ENCODE measurements at regions not wholly inside any gene's neighbourhood (a gene's known extent, or its start where the extent isn't known, plus 50 kb on each side); places are given as distances from the start of the nearest gene placed in this dataset.
A peak's percentile ranks its signal among the peaks of the same experiment; 100 is the strongest.

GRCh38 chr7:42690794-42691639 is 220.9 kb downstream of the C7orf25 start:
- Histone ChIP-seq H3K27me3 (ENCODE audit: control insufficient read depth in 5 of 5, insufficient read depth in 4 of 5, low read length in 5 of 5) (peaks cover 0 to 15% (median 3%) of the 10 kb centered on the region in 5 donors), H3K9me3 (ENCODE audit: control insufficient read depth in 5 of 5, low read length in 5 of 5) (peaks cover 0 to 4% (median 0%) of the 10 kb centered on the region in 5 donors), H3K9ac (ENCODE audit: low read length in 5 of 5) (no peak overlapping the region), H3K4me3 (ENCODE audit: low read depth in 1 of 5, low read length in 5 of 5) (no peak overlapping the region), H3K36me3 (ENCODE audit: control insufficient read depth in 5 of 5, insufficient read depth in 5 of 5, low read length in 5 of 5) (no peaks in the 10 kb centered on the region), H3K4me1 (ENCODE audit: control insufficient read depth in 5 of 5, insufficient read depth in 5 of 5, low read length in 5 of 5) (peaks cover 0 to 17% (median 9%) of the 10 kb centered on the region in 5 donors), H3K27ac (ENCODE audit: low read depth, low read length) (no peak overlapping the region)

DNA sequence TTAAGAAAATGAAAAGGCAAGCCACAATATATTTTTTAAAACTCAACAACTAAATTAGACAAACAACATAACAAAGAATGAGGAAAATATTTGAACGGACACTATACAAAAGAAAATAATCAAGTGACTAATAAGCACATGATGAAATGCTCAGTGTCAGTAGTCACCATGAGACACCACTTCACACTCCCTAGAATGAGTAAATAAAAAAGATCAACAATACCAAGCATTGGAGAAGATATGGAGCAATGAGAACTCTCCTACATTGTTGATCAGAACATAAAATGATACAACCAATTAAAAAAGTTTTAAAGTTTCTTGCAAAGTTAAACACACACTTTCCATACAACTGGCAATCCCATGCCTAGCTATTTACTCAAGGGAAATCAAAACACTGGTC is 222.2 kb downstream of the C7orf25 start:
- Histone ChIP-seq H3K27me3 (ENCODE audit: control insufficient read depth in 5 of 5, insufficient read depth in 4 of 5, low read length in 5 of 5) (peaks cover 0 to 17% (median 3%) of the 10 kb centered on the region in 5 donors), H3K36me3 (ENCODE audit: control insufficient read depth in 5 of 5, insufficient read depth in 5 of 5, low read length in 5 of 5) (no peaks in the 10 kb centered on the region), H3K4me3 (ENCODE audit: low read depth in 1 of 5, low read length in 5 of 5) (no peak overlapping the region), H3K27ac (ENCODE audit: low read depth, low read length) (no peak overlapping the region), H3K9ac (ENCODE audit: low read length in 5 of 5) (no peak overlapping the region), H3K9me3 (ENCODE audit: control insufficient read depth in 5 of 5, low read length in 5 of 5) (peaks cover 0 to 4% (median 0%) of the 10 kb centered on the region in 5 donors), H3K4me1 (ENCODE audit: control insufficient read depth in 5 of 5, insufficient read depth in 5 of 5, low read length in 5 of 5) (peaks cover 0 to 15% (median 9%) of the 10 kb centered on the region in 5 donors)

DNA sequence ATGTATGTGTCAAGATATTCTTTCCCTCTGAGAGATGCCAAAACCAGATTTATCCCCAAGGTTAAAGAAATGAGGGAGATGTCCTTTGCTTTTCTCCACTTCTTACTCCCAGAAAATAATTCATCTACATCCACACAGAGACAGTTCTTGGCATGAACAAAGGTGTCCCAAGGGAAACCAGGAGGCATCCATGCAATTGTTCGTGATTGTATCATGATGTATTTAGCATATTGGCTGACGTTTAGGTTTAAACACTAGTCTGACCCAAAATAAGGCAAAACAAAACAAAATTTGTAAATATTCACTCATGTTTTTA is 223.9 kb downstream of the C7orf25 start:
- H3K27ac ChIP-seq (ENCODE audit: low read depth, low read length) = no peak overlapping the region
- no peak overlapping the region for H3K9ac ChIP-seq (ENCODE audit: low read length in 5 of 5)
- H3K4me1 ChIP-seq (ENCODE audit: control insufficient read depth in 5 of 5, insufficient read depth in 5 of 5, low read length in 5 of 5) = peaks cover 0 to 15% (median 5%) of the 10 kb centered on the region in 5 donors
- no peaks in the 10 kb centered on the region for H3K36me3 ChIP-seq (ENCODE audit: control insufficient read depth in 5 of 5, insufficient read depth in 5 of 5, low read length in 5 of 5)
- peaks cover 0 to 6% (median 0%) of the 10 kb centered on the region in 5 donors for H3K27me3 ChIP-seq (ENCODE audit: control insufficient read depth in 5 of 5, insufficient read depth in 4 of 5, low read length in 5 of 5)
- no peak overlapping the region for H3K4me3 ChIP-seq (ENCODE audit: low read depth in 1 of 5, low read length in 5 of 5)
- H3K9me3 ChIP-seq (ENCODE audit: control insufficient read depth in 5 of 5, low read length in 5 of 5) = peaks cover 0 to 4% (median 0%) of the 10 kb centered on the region in 5 donors

DNA sequence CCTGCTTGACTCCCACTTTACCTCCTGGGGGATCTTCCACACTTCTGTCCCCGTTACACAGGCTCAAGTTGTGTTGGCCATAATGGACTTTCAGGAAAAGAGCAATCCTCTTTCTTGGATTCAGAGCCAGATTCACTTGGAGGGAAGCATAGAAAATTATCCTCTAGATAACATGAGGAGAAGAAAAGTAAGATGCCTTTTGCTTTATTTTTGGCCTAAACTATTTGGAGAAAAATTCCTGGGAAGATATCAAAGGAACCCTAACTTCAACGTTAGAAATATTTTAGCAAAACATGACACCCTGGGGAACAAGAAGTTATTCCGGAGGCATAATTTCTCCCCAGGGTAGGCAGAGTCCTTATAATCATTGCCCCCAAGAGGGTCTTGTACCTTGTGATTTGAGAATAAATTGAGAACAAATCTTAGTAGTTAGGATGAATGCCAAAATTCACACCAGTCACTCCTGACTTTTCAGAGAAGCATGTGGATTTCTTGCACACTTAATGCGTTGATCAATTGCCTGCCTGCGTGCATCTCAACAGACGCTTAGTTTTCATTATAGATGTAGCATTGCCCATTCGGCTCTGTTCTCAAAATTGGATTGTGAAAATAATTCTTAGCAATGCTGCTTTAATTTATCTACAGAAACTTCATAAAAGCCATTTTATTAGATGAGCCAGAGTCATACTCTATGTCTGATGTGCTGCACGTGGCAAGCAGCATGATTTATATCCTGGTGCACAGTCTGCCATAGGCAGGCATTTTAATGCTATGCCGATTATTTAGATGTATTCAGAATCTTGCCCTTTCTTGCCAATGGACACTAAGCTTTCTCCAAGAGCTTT is 224.4 kb downstream of the C7orf25 start:
- H3K9ac ChIP-seq (ENCODE audit: low read length in 5 of 5) = no peak overlapping the region
- peaks cover 0 to 9% (median 3%) of the 10 kb centered on the region in 5 donors for H3K4me1 ChIP-seq (ENCODE audit: control insufficient read depth in 5 of 5, insufficient read depth in 5 of 5, low read length in 5 of 5)
- no peak overlapping the region for H3K27ac ChIP-seq (ENCODE audit: low read depth, low read length)
- H3K36me3 ChIP-seq (ENCODE audit: control insufficient read depth in 5 of 5, insufficient read depth in 5 of 5, low read length in 5 of 5) = no peaks in the 10 kb centered on the region
- peaks cover 0 to 4% (median 0%) of the 10 kb centered on the region in 5 donors for H3K27me3 ChIP-seq (ENCODE audit: control insufficient read depth in 5 of 5, insufficient read depth in 4 of 5, low read length in 5 of 5)
- H3K4me3 ChIP-seq (ENCODE audit: low read depth in 1 of 5, low read length in 5 of 5) = no peak overlapping the region
- peaks cover 0 to 4% (median 0%) of the 10 kb centered on the region in 5 donors for H3K9me3 ChIP-seq (ENCODE audit: control insufficient read depth in 5 of 5, low read length in 5 of 5)

- Histone ChIP-seq H3K27me3 (ENCODE audit: control insufficient read depth in 5 of 5, insufficient read depth in 4 of 5, low read length in 5 of 5) (peaks cover 0 to 4% (median 0%) of the 10 kb centered on the region in 5 donors), H3K4me1 (ENCODE audit: control insufficient read depth in 5 of 5, insufficient read depth in 5 of 5, low read length in 5 of 5) (peaks cover 0 to 1% (median 0%) of the 10 kb centered on the region in 5 donors), H3K9ac (ENCODE audit: low read length in 5 of 5) (no peak overlapping the region), H3K27ac (ENCODE audit: low read depth, low read length) (no peak overlapping the region), H3K4me3 (ENCODE audit: low read depth in 1 of 5, low read length in 5 of 5) (no peak overlapping the region), H3K36me3 (ENCODE audit: control insufficient read depth in 5 of 5, insufficient read depth in 5 of 5, low read length in 5 of 5) (no peaks in the 10 kb centered on the region), H3K9me3 (ENCODE audit: control insufficient read depth in 5 of 5, low read length in 5 of 5) (peaks cover 0 to 4% (median 0%) of the 10 kb centered on the region in 5 donors)
Measured at GRCh38 chr7:42686594-42687156, 225.2 kb downstream of the C7orf25 start.

GRCh38 chr7:42685911-42686310 is 226.0 kb downstream of the C7orf25 start:
- peaks cover 0 to 4% (median 0%) of the 10 kb centered on the region in 5 donors for H3K27me3 ChIP-seq (ENCODE audit: control insufficient read depth in 5 of 5, insufficient read depth in 4 of 5, low read length in 5 of 5)
- H3K9ac ChIP-seq (ENCODE audit: low read length in 5 of 5) = no peak overlapping the region
- no peak overlapping the region for H3K4me3 ChIP-seq (ENCODE audit: low read depth in 1 of 5, low read length in 5 of 5)
- H3K9me3 ChIP-seq (ENCODE audit: control insufficient read depth in 5 of 5, low read length in 5 of 5) = peaks cover 0 to 4% (median 0%) of the 10 kb centered on the region in 5 donors
- no peaks in the 10 kb centered on the region for H3K4me1 ChIP-seq (ENCODE audit: control insufficient read depth in 5 of 5, insufficient read depth in 5 of 5, low read length in 5 of 5)
- H3K27ac ChIP-seq (ENCODE audit: low read depth, low read length) = no peak overlapping the region
- H3K36me3 ChIP-seq (ENCODE audit: control insufficient read depth in 5 of 5, insufficient read depth in 5 of 5, low read length in 5 of 5) = no peaks in the 10 kb centered on the region

GRCh38 chr7:42677751-42678699 is 233.8 kb downstream of the C7orf25 start:
- H3K9me3 ChIP-seq (ENCODE audit: control insufficient read depth in 5 of 5, low read length in 5 of 5) = peaks cover 0 to 4% (median 0%) of the 10 kb centered on the region in 5 donors
- no peaks in the 10 kb centered on the region for H3K4me1 ChIP-seq (ENCODE audit: control insufficient read depth in 5 of 5, insufficient read depth in 5 of 5, low read length in 5 of 5)
- H3K27me3 ChIP-seq (ENCODE audit: control insufficient read depth in 5 of 5, insufficient read depth in 4 of 5, low read length in 5 of 5) = no peaks in the 10 kb centered on the region
- H3K4me3 ChIP-seq (ENCODE audit: low read depth in 1 of 5, low read length in 5 of 5) = no peak overlapping the region
- peak overlapping the region; percentile 3 for H3K27ac ChIP-seq (ENCODE audit: low read depth, low read length)
- no peak overlapping the region for H3K9ac ChIP-seq (ENCODE audit: low read length in 5 of 5)
- no peaks in the 10 kb centered on the region for H3K36me3 ChIP-seq (ENCODE audit: control insufficient read depth in 5 of 5, insufficient read depth in 5 of 5, low read length in 5 of 5)

GRCh38 chr7:42674541-42674940 is 237.3 kb downstream of the C7orf25 start:
- no peak overlapping the region for H3K9ac ChIP-seq (ENCODE audit: low read length in 5 of 5)
- H3K4me1 ChIP-seq (ENCODE audit: control insufficient read depth in 5 of 5, insufficient read depth in 5 of 5, low read length in 5 of 5) = no peaks in the 10 kb centered on the region
- H3K27ac ChIP-seq (ENCODE audit: low read depth, low read length) = no peak overlapping the region
- no peaks in the 10 kb centered on the region for H3K27me3 ChIP-seq (ENCODE audit: control insufficient read depth in 5 of 5, insufficient read depth in 4 of 5, low read length in 5 of 5)
- no peaks in the 10 kb centered on the region for H3K9me3 ChIP-seq (ENCODE audit: control insufficient read depth in 5 of 5, low read length in 5 of 5)
- H3K4me3 ChIP-seq (ENCODE audit: low read depth in 1 of 5, low read length in 5 of 5) = no peak overlapping the region
- H3K36me3 ChIP-seq (ENCODE audit: control insufficient read depth in 5 of 5, insufficient read depth in 5 of 5, low read length in 5 of 5) = no peaks in the 10 kb centered on the region

GRCh38 chr7:42673951-42674350 is 237.9 kb downstream of the C7orf25 start:
- Histone ChIP-seq H3K9me3 (ENCODE audit: control insufficient read depth in 5 of 5, low read length in 5 of 5) (no peaks in the 10 kb centered on the region), H3K27ac (ENCODE audit: low read depth, low read length) (no peak overlapping the region), H3K4me3 (ENCODE audit: low read depth in 1 of 5, low read length in 5 of 5) (no peak overlapping the region), H3K4me1 (ENCODE audit: control insufficient read depth in 5 of 5, insufficient read depth in 5 of 5, low read length in 5 of 5) (no peaks in the 10 kb centered on the region), H3K9ac (ENCODE audit: low read length in 5 of 5) (no peak overlapping the region), H3K36me3 (ENCODE audit: control insufficient read depth in 5 of 5, insufficient read depth in 5 of 5, low read length in 5 of 5) (no peaks in the 10 kb centered on the region), H3K27me3 (ENCODE audit: control insufficient read depth in 5 of 5, insufficient read depth in 4 of 5, low read length in 5 of 5) (no peaks in the 10 kb centered on the region)
